Spinal cord (tissue), 9 donors: ENCODE measurements at regions not wholly inside any gene's neighbourhood (a gene's known extent, or its start where the extent isn't known, plus 50 kb on each side); places are given as distances from the start of the nearest gene placed in this dataset.
"Not testable (repeated sequence)": the region's sequence is repeated elsewhere in the genome, so short reads cannot be mapped to it uniquely, and the experiment has no call there.

Experiments
- DNase-seq, 6 donors: peaks; one replicate each; pipeline versions ENCODE4 v3.0.0 to v3.0.0-alpha.2; 2013 to 2015; ENCODE audit warnings: low spot score in 6 of 6, low read depth in 4 of 6
- H3K27ac ChIP-seq: one replicate; pipeline ENCODE4 v1.5.1; 2013; ENCODE audit warnings: low read depth, low read length, control low read depth
- H3K27me3 ChIP-seq: one replicate; pipeline ENCODE4 v1.6.1; 2013; ENCODE audit warnings: low read length; ENCODE audit not compliant: control insufficient read depth, insufficient read depth
- H3K36me3 ChIP-seq: one replicate; pipeline ENCODE4 v1.6.1; 2013; ENCODE audit warnings: low read length; ENCODE audit not compliant: control insufficient read depth, insufficient read depth
- H3K4me1 ChIP-seq: one replicate; pipeline ENCODE4 v1.6.1; 2013; ENCODE audit warnings: low read length; ENCODE audit not compliant: control insufficient read depth, insufficient read depth
- H3K4me3 ChIP-seq: one replicate; pipeline ENCODE4 v1.5.1; 2013; ENCODE audit warnings: low read depth, low read length, control low read depth
- H3K9me3 ChIP-seq: one replicate; pipeline ENCODE4 v1.6.1; 2013; ENCODE audit warnings: low read length; ENCODE audit not compliant: control insufficient read depth, insufficient read depth
- WGBS: methylation state at CpG from one replicate; pipeline ENCODE4 v1.1.5; 2013; ENCODE audit warnings: missing lambda C conversion rate; ENCODE audit not compliant: insufficient coverage; 5-methylcytosine and 5-hydroxymethylcytosine counted together
- donor health status: healthy.

GRCh38 chr9:129547869-129548570, 72.9 kb downstream of the C9orf50 start:
- Histone ChIP-seq H3K4me3 (no peak overlapping the region), H3K27ac (peak overlapping the region; percentile 87), H3K4me1 (peaks cover 36% of the 10 kb centered on the region), H3K27me3 (no peaks in the 10 kb centered on the region), H3K9me3 (no peaks in the 10 kb centered on the region), H3K36me3 (no peaks in the 10 kb centered on the region)
- WGBS: 79% methylated on average over 9 of the region's 9 CpGs
- DNase-seq: no peak

- Histone ChIP-seq H3K27ac (no peak overlapping the region), H3K36me3 (no peaks in the 10 kb centered on the region), H3K27me3 (no peaks in the 10 kb centered on the region), H3K4me1 (peaks cover 36% of the 10 kb centered on the region), H3K9me3 (no peaks in the 10 kb centered on the region), H3K4me3 (no peak overlapping the region)
- no peak for DNase-seq
- WGBS: no CpG with 5 or more reads among the region's 4 CpGs
These were observed 73.8 kb downstream of the C9orf50 start for GRCh38 chr9:129547063-129547462.

GRCh38 chr9:129545876-129546275, 75.0 kb downstream of the C9orf50 start:
- H3K36me3 ChIP-seq, DNase-seq, H3K4me3 ChIP-seq, H3K27me3 ChIP-seq, H3K27ac ChIP-seq, H3K9me3 ChIP-seq: not testable (repeated sequence)
- WGBS: 96% methylated on average over 3 of the region's 8 CpGs
- H3K4me1 ChIP-seq: peaks cover 29% of the 10 kb centered on the region

GRCh38 chr9:129544761-129545160, 76.1 kb downstream of the C9orf50 start:
- 94% methylated on average over 2 of the region's 6 CpGs for WGBS
- no peaks in the 10 kb centered on the region for H3K9me3 ChIP-seq
- H3K4me3 ChIP-seq: no peak overlapping the region
- no peaks in the 10 kb centered on the region for H3K36me3 ChIP-seq
- H3K27ac ChIP-seq: no peak overlapping the region
- no peaks in the 10 kb centered on the region for H3K27me3 ChIP-seq
- DNase-seq: no peak
- peaks cover 20% of the 10 kb centered on the region for H3K4me1 ChIP-seq

- Histone ChIP-seq H3K27ac (no peak overlapping the region), H3K27me3 (no peaks in the 10 kb centered on the region), H3K9me3 (no peaks in the 10 kb centered on the region), H3K4me1 (no peaks in the 10 kb centered on the region), H3K4me3 (no peak overlapping the region), H3K36me3 (no peaks in the 10 kb centered on the region)
- DNase-seq: no peak
- WGBS: 84% methylated on average over 3 of the region's 4 CpGs
These were observed 78.2 kb downstream of the C9orf50 start for GRCh38 chr9:129542741-129543140.

- Histone ChIP-seq H3K4me1 (no peaks in the 10 kb centered on the region), H3K27ac (no peak overlapping the region), H3K9me3 (no peaks in the 10 kb centered on the region), H3K27me3 (no peaks in the 10 kb centered on the region), H3K36me3 (no peaks in the 10 kb centered on the region), H3K4me3 (no peak overlapping the region)
- no peak for DNase-seq
- WGBS: no CpG with 5 or more reads among the region's 2 CpGs
These were observed 79.6 kb downstream of the C9orf50 start for GRCh38 chr9:129541270-129541669.

- Histone ChIP-seq H3K36me3 (no peaks in the 10 kb centered on the region), H3K4me1 (no peaks in the 10 kb centered on the region), H3K4me3 (no peak overlapping the region), H3K9me3 (no peaks in the 10 kb centered on the region), H3K27me3 (no peaks in the 10 kb centered on the region), H3K27ac (no peak overlapping the region)
- WGBS: no CpG with 5 or more reads among the region's 4 CpGs
- no peak for DNase-seq
These were observed 81.5 kb downstream of the C9orf50 start for GRCh38 chr9:129539446-129539845.

GRCh38 chr9:129531860-129532402, 89.0 kb downstream of the C9orf50 start:
- H3K9me3 ChIP-seq, H3K4me1 ChIP-seq, DNase-seq, H3K27me3 ChIP-seq, H3K27ac ChIP-seq, H3K4me3 ChIP-seq, H3K36me3 ChIP-seq: not testable (repeated sequence)
- WGBS: 93% methylated on average over 3 of the region's 5 CpGs

GRCh38 chr9:129527955-129528354, 92.9 kb downstream of the C9orf50 start:
- no CpG with 5 or more reads among the region's 1 CpG for WGBS

GRCh38 chr9:129525656-129526196, 95.2 kb downstream of the C9orf50 start:
- peak in 2 of 6 donors; percentile 22 to 86 for DNase-seq
- 39% methylated on average over 3 of the region's 3 CpGs for WGBS
- H3K4me1 ChIP-seq: peaks cover 24% of the 10 kb centered on the region
- no peak overlapping the region for H3K27ac ChIP-seq
- H3K4me3 ChIP-seq: no peak overlapping the region
- no peaks in the 10 kb centered on the region for H3K36me3 ChIP-seq
- H3K9me3 ChIP-seq: no peaks in the 10 kb centered on the region
- H3K27me3 ChIP-seq: no peaks in the 10 kb centered on the region

More at GRCh38 chr9:129527955-129528354, 92.9 kb downstream of the C9orf50 start:
- not testable (repeated sequence) for H3K27me3 ChIP-seq, H3K36me3 ChIP-seq, H3K4me3 ChIP-seq, H3K27ac ChIP-seq, DNase-seq, H3K9me3 ChIP-seq
- H3K4me1 ChIP-seq: peaks cover 16% of the 10 kb centered on the region
